GM12872 (cell line): ENCODE measurements at regions not wholly inside any gene's neighbourhood (a gene's known extent, or its start where the extent isn't known, plus 50 kb on each side); places are given as distances from the start of the nearest gene placed in this dataset.

ENCODE experiments used
- TF ChIP-seq, protein P1 (sequence below): IDR thresholded peaks from 3 replicates; pipeline ENCODE4 v1.5.1; 2011; ENCODE audit warnings: low read depth, mild to moderate bottlenecking, low read length, moderate library complexity; ENCODE audit not compliant: insufficient read depth

GRCh38 chr6:139545206-139546105, 171.0 kb upstream of the CITED2 start:
- TF ChIP-seq, protein P1, sequence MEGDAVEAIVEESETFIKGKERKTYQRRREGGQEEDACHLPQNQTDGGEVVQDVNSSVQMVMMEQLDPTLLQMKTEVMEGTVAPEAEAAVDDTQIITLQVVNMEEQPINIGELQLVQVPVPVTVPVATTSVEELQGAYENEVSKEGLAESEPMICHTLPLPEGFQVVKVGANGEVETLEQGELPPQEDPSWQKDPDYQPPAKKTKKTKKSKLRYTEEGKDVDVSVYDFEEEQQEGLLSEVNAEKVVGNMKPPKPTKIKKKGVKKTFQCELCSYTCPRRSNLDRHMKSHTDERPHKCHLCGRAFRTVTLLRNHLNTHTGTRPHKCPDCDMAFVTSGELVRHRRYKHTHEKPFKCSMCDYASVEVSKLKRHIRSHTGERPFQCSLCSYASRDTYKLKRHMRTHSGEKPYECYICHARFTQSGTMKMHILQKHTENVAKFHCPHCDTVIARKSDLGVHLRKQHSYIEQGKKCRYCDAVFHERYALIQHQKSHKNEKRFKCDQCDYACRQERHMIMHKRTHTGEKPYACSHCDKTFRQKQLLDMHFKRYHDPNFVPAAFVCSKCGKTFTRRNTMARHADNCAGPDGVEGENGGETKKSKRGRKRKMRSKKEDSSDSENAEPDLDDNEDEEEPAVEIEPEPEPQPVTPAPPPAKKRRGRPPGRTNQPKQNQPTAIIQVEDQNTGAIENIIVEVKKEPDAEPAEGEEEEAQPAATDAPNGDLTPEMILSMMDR, result no peak

DNA sequence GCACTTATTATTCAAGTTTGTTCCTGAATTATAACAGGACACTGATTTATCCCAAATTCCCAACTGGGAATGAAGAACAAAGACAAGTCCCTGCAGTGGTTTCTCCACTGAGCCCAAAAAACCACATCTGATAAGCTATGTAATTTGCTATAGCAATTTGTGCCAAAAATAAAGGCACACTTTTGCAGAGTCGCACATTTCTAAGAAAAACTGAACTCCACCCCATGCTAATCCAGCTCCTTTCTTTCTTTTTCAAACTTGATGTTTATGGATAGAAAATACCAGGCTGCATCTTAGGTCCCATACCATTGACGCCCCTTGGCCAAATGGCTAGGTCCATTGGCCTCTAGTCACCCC, 170.2 kb upstream of the CITED2 start:
- TF ChIP-seq, protein P1, result no peak

DNA sequence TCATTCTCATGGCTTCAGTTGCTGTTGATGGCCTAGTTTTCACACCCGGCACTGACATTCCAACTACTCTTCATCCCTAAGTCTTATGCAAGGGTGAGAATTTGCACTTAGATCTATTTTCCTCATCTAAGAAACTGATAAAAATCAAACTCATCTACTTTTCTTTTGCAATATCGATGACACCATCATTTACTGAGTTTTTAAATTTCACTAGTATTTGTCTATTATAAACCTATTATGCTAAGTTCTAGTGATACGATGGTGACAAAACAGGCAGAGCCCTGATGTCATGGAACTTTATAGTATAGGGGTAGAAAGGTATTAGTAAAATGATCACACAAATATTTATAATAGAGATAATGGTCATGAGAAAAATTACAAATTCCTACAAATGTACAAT, 167.9 kb upstream of the CITED2 start:
- TF ChIP-seq, protein P1, result no peak

DNA sequence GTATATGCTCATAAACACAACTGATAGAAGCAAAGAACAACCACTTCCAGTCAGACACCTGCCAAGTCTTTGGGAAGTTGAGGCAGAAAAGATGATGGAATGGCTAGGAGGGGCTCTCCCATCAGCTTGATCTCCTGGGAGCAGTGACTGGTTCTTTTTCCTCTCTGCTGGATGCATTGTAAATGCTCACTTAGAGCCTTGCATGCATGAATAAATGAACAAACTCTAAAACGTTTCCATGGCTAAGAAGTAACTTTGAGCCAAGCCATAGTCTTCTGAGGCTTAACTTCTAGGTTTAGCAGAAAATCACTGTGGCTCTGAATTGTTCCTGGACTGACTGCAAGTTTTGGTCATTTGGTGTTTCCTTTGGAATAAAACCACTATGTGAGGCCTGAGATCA, 166.4 kb upstream of the CITED2 start:
- TF ChIP-seq, protein P1, result no peak

DNA sequence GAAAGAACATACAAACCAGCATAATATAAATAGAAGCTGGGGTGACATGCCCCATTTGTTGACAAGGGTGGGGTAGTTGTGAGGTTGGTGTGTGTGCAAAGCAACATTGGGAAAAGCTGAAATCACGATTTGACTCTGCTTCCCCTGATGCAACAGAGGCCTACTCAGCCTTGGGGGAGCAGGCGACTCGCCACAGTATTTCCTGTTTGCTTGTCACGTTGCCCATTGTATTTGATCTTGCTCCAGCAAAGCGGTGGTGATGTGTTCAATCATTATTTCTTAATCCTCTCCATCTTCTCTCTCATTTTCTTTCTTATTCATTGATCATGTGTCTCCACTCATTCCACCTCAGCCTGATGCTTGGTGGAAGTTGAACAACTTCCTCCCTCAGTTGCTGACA, 165.8 kb upstream of the CITED2 start:
- TF ChIP-seq, protein P1, result no peak

DNA sequence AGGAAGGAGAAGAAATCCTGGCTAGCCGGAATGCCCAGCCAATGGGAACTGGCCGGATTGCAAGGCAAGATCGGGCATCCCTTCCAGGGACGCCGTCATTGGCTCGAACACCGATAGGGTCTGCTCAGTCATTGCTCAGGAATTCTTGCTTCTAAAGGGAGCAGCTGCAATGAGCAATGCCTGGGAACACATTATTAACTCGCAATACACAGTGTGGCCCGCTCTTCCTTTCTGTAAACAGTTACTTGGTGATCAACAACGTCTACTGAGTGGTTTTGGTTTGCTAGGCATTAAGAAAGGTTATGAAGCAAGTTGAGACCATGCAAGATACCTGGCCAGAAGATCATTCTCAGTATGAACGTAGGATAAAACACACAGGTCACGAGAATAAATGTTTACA, 165.4 kb upstream of the CITED2 start:
- TF ChIP-seq, protein P1, result no peak

- TF ChIP-seq, protein P1, result no peak
These were observed 163.9 kb upstream of the CITED2 start for GRCh38 chr6:139538366-139538765.
